Immature natural killer cell (primary cell): ENCODE measurements at regions not wholly inside any gene's neighbourhood (a gene's known extent, or its start where the extent isn't known, plus 50 kb on each side); places are given as distances from the start of the nearest gene placed in this dataset.

Source experiments
- DNase-seq, 3 donors: peaks; one replicate each; pipeline ENCODE4 v3.0.0; 2022; ENCODE audit warnings: mixed read lengths in 1 of 3
- H3K27ac Mint-ChIP-seq, 6 donors: one replicate each; pipeline ENCODE4 v1.8.0; 2020; ENCODE audit warnings: mixed read lengths in 6 of 6, mild to moderate bottlenecking in 5 of 6, inconsistent platforms in 4 of 6, moderate library complexity in 3 of 6
- H3K27me3 Mint-ChIP-seq, 3 donors: one replicate each; pipeline ENCODE4 v1.8.0; 2020 to 2021; ENCODE audit warnings: low read depth in 3 of 3, mild to moderate bottlenecking in 3 of 3, mixed read lengths in 3 of 3, moderate library complexity in 3 of 3, inconsistent platforms in 1 of 3
- H3K36me3 Mint-ChIP-seq, 3 donors: one replicate each; pipeline ENCODE4 v1.8.0; 2020; ENCODE audit warnings: mixed read lengths in 3 of 3, inconsistent platforms in 2 of 3, mild to moderate bottlenecking in 2 of 3
- H3K4me1 Mint-ChIP-seq, 2 donors: one replicate each; pipeline ENCODE4 v1.8.0; 2020; ENCODE audit warnings: inconsistent platforms in 2 of 2, mild to moderate bottlenecking in 2 of 2, mixed read lengths in 2 of 2, moderate library complexity in 1 of 2
- H3K4me3 Mint-ChIP-seq, 5 donors: one replicate each; pipeline ENCODE4 v1.8.0; 2020; ENCODE audit warnings: mild to moderate bottlenecking in 5 of 5, mixed read lengths in 5 of 5, inconsistent platforms in 3 of 5, moderate library complexity in 3 of 5
- H3K9me3 Mint-ChIP-seq, 6 donors: one replicate each; pipeline ENCODE4 v1.8.0; 2020; ENCODE audit warnings: mild to moderate bottlenecking in 6 of 6, mixed read lengths in 6 of 6, inconsistent platforms in 4 of 6, moderate library complexity in 3 of 6

DNA sequence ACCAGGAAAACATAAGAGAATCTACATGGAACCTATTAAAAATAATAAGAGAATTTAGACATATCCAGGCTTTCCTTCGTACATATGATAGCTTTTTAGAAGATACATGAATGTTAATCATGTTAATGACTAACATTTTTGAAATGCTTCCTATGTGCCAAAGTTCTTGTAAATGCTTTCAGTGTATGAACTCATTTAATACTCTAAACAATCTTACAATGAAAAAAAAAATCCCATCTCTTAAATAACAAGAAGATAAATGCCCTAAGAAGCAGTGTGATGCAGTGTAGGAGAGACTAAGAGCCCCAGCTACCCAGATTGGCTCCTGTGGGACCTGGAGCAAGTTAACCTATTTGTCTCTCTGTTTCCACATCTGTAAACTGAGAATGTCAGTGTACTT lies 220.4 kb upstream of the MYOCD start:
- no peak for DNase-seq
- Mint-ChIP-seq H3K9me3 (peaks cover 2 to 17% (median 8%) of the 10 kb centered on the region in 6 donors), H3K27me3 (peaks cover 0 to 3% (median 0%) of the 10 kb centered on the region in 3 donors), H3K36me3 (no peaks in the 10 kb centered on the region), H3K27ac (no peak overlapping the region), H3K4me3 (no peak overlapping the region), H3K4me1 (no peaks in the 10 kb centered on the region)

DNA sequence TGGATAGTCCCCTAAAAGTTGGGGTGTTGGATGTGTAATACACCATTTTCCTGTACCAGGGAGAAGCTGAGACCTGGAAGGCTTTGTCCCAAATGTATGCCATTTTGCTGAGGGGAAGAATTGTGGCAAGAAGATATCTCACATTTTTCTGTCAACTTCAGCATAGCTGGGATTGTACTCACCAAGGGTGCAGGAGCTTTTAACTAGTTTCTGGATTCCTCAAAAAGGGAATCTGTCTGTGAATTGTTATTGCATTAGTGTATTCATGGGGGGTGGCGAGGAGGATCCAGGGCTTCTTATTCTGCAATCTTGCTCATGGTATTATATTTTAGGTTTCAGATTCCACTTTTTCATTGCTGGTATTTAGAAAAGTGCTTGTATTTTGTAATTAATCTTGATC lies 208.2 kb upstream of the MYOCD start:
- Mint-ChIP-seq H3K27ac (no peak overlapping the region), H3K27me3 (peaks cover 0 to 5% (median 0%) of the 10 kb centered on the region in 3 donors), H3K4me1 (no peaks in the 10 kb centered on the region), H3K36me3 (peaks cover 0 to 5% (median 0%) of the 10 kb centered on the region in 3 donors), H3K9me3 (peaks cover 8 to 23% (median 16%) of the 10 kb centered on the region in 6 donors), H3K4me3 (no peak overlapping the region)
- DNase-seq, result no peak

DNA sequence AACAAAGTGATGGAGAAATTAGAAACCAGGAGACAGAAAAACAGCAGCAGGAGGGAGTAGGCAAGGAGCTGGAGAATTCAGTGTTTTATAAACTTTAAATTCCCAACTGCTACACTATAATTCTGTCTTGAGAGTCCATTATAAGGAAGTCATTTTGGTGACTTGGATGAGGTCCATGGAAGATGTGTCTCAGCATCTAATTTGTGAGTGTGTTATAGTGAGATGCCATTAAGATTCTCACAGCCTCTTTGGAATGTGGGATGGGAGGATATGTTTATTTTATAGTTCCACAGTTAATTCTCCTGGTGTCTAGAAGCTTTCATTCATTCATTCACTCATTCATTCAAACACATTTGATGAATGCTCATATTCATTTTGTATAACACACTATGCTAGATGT lies 206.0 kb upstream of the MYOCD start:
- Mint-ChIP-seq H3K4me1 (no peaks in the 10 kb centered on the region), H3K4me3 (no peak overlapping the region), H3K27ac (no peak overlapping the region), H3K9me3 (peaks cover 8 to 29% (median 20%) of the 10 kb centered on the region in 6 donors), H3K36me3 (peaks cover 0 to 5% (median 0%) of the 10 kb centered on the region in 3 donors), H3K27me3 (peaks cover 0 to 5% (median 0%) of the 10 kb centered on the region in 3 donors)
- DNase-seq, result no peak

DNA sequence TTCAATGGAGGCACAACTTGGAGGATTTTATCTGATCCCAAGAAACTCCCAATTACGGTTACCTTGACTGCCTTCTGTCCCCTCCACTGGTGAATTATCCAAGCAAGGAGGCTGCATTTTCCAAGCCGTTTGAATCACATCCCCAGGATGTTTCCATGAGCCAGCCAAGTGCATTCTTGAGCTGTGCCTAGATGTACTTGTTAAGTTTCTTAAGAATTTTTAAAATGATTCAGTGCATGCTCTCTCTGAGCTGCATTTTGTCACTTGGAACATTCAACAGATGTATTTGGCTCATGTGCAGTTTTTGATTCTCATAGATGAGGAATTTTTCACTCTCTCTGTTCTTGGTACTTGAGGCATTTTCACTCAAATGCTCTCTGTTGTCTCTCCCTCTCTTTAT lies 202.6 kb upstream of the MYOCD start:
- Mint-ChIP-seq H3K27ac (no peak overlapping the region), H3K27me3 (peaks cover 0 to 3% (median 1%) of the 10 kb centered on the region in 3 donors), H3K4me3 (no peak overlapping the region), H3K9me3 (peaks cover 0 to 23% (median 7%) of the 10 kb centered on the region in 6 donors), H3K36me3 (no peaks in the 10 kb centered on the region), H3K4me1 (no peaks in the 10 kb centered on the region)
- DNase-seq, result no peak

DNA sequence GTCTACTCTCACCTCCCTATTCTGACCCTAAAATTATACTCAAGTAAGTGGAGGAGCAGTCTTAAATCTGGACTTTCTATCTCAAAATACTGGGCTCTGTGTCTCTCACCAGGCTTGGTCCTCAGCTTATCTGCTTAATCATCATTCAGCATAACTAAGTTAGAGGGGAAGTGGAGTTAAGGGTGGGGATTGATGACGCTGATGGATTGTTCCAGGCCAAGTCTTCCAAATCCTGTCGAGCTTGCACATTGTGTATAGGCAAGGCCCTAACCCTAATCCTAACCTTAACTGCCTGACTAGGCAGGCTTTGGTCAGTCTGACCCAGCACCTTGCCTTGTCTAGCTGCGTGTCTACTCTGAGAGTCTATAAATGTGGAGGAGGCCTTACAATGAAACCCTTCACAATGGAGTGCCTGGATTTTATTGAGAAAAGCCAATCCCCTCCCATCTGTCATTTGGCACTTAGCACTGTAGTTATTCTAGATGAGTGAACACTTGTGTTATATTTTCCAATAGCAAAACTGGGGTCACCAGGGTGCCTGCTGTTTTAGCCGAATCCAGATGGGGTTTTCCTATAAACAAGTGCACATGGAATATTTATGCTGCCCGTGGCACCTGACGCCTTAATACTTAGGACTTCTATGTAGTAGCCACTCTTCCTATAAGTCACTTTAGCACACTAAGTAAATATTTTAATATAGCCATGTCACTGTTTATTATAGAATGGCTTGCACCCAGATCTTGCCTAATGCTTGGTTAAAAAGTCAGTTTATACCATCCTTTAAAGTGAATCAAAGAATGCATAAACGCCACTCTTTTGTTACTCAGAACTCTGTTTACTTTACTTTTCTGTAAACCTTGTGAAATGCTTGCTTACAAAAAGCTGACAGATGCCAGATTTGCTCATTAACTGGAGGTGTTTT lies 193.2 kb upstream of the MYOCD start:
- no peak for DNase-seq
- Mint-ChIP-seq H3K4me1 (no peaks in the 10 kb centered on the region), H3K27me3 (peaks cover 0 to 1% (median 0%) of the 10 kb centered on the region in 3 donors), H3K9me3 (peaks cover 0 to 26% (median 2%) of the 10 kb centered on the region in 6 donors), H3K36me3 (no peaks in the 10 kb centered on the region), H3K4me3 (no peak overlapping the region), H3K27ac (no peak overlapping the region)

DNA sequence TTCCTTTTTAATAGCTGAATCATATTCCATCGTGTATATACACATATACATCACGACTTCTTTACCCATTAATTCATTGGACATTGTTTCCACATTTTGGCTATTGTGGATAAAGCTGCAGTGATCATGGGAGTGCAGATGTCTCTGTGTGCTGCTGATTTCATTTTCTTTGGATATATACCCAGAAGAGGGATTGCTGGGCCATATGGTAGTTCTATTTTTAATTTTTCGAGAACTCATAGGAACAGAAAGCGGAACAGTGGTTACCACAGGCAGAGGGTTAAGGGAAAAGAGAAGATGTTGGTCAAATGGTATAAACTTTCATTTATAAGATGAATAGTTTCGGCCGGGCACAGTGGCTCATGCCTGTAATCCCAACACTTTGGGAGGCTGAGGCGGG lies 187.4 kb upstream of the MYOCD start:
- Mint-ChIP-seq H3K36me3 (no peaks in the 10 kb centered on the region), H3K4me1 (no peaks in the 10 kb centered on the region), H3K4me3 (no peak overlapping the region), H3K27me3 (peaks cover 0 to 4% (median 0%) of the 10 kb centered on the region in 3 donors), H3K9me3 (peaks cover 3 to 28% (median 6%) of the 10 kb centered on the region in 6 donors), H3K27ac (no peak overlapping the region)
- no peak for DNase-seq

DNA sequence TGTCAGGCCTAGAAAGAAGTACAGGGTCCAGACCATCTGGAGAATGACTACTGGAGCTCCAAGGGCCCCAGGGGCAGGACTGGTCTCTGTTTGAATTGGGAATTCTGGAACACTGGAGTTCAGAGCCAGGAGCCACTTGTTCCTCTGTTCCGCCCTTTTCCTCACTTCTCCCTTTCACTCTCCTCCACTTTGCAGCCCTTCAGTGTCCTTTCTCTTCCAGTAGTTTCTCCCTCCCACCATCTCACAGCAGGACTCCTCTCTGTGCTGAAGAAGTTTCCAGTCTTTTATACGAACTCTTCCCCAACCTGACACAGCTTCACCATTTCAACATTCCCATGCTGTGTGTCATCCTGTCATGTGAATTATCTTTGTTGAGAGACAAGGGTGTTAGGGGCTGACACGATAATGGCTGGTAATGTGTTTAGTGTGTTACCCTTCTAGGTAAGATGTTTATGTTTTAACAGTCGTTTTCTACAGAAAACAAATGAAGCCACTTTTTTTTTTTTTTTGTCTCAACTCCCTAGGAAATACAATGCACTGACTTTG lies 180.3 kb upstream of the MYOCD start:
- DNase-seq, result no peak
- Mint-ChIP-seq H3K36me3 (no peaks in the 10 kb centered on the region), H3K9me3 (peaks cover 3 to 16% (median 6%) of the 10 kb centered on the region in 6 donors), H3K27ac (no peak overlapping the region), H3K27me3 (no peaks in the 10 kb centered on the region), H3K4me3 (no peak overlapping the region), H3K4me1 (no peaks in the 10 kb centered on the region)

DNA sequence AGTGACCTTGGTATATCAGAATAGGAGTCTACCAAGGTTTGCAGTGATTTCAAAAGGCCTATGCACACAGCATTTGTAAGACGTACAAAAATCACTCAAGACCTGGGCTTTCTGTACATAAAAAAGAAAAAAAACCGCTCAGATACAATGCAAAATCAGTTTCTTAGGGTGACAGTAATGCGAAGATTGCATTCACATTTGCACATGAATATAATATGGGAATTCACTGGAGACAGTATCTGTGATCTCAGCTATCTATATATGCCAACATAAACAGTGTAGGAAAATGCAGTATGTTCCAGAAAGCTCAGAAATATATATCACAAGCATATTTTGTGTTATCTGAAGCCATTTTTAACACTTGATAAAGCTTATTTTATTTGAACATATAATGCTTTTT lies 176.4 kb upstream of the MYOCD start:
- Mint-ChIP-seq H3K27me3 (peaks cover 0 to 2% (median 1%) of the 10 kb centered on the region in 3 donors), H3K4me1 (no peaks in the 10 kb centered on the region), H3K27ac (no peak overlapping the region), H3K9me3 (peaks cover 0 to 12% (median 4%) of the 10 kb centered on the region in 6 donors), H3K4me3 (no peak overlapping the region), H3K36me3 (no peaks in the 10 kb centered on the region)
- DNase-seq, result no peak

DNA sequence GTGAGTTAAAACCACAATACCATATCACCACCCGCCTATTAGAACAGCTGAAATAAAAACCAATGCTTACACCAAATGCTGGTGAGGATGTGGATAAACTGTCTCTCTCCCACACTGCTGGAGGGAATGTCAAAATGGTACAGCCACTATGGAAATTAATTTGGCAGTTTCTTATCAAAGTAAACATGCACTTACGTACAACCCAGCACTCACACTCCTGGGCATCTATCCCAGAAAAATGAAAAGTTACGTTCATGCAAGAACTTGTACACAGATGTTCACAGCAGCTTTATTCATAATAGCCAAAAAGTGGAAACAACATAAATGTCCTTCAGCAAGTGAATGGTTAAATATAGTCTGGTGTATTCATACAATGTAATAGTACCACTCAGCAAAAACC lies 173.2 kb upstream of the MYOCD start:
- Mint-ChIP-seq H3K27ac (no peak overlapping the region), H3K27me3 (peaks cover 0 to 4% (median 1%) of the 10 kb centered on the region in 3 donors), H3K9me3 (peaks cover 1 to 12% (median 4%) of the 10 kb centered on the region in 6 donors), H3K4me1 (no peaks in the 10 kb centered on the region), H3K4me3 (no peak overlapping the region), H3K36me3 (no peaks in the 10 kb centered on the region)
- DNase-seq, result no peak

DNA sequence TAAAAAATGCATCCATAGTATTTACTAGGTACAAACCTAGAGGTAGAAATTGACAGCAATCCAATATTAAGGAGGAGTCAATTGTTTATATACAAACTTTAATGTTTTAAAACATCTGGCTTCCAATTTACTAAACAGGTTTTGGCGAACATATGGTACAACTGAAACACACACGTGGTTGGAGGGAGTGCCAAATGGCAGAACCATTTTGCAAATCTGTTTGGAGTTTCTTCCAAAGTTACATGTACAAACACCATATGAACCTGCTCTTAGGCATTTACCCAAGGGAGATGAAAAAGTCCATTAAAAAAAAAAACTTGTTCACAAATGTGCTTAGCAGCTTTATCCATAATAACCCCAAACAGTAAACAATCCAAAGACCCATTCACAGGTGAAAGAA lies 159.8 kb upstream of the MYOCD start:
- H3K9me3 Mint-ChIP-seq, result peaks cover 0 to 20% (median 6%) of the 10 kb centered on the region in 6 donors
- DNase-seq, result no peak
- no peaks in the 10 kb centered on the region for H3K4me1 Mint-ChIP-seq
- no peaks in the 10 kb centered on the region for H3K36me3 Mint-ChIP-seq
- no peak overlapping the region for H3K27ac Mint-ChIP-seq
- H3K4me3 Mint-ChIP-seq, result no peak overlapping the region
- H3K27me3 Mint-ChIP-seq, result peaks cover 0 to 1% (median 0%) of the 10 kb centered on the region in 3 donors

DNA sequence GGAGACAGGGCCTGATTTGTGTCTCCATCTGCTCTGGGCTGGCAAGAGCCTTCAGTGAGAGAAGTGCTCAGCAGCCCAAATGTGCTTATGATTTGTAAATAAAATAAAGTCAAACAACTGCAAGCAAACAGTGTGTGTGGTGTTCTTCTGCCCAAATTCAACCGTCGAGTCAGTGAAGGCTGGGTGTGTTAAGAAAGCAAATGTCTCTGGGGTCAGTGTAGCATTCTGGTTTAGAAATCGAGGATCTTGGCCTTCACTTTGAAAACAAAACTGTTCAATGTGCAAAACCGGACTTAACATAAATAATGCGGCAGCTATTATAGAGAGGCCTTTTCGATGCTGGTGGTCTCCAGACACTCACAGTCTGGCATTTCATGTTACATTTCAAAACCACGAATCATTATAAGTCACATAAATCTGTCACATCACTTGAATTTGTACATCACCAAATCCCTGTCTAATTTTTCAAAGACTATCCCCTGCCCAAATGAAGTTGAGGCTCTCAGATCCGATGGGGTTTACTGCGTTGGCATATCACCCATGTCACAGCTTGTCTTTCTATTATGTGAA lies 158.6 kb upstream of the MYOCD start:
- Mint-ChIP-seq H3K4me3 (no peak overlapping the region), H3K36me3 (no peaks in the 10 kb centered on the region), H3K9me3 (peaks cover 0 to 25% (median 6%) of the 10 kb centered on the region in 6 donors), H3K4me1 (no peaks in the 10 kb centered on the region), H3K27ac (no peak overlapping the region), H3K27me3 (peaks cover 0 to 1% (median 0%) of the 10 kb centered on the region in 3 donors)
- DNase-seq, result no peak

DNA sequence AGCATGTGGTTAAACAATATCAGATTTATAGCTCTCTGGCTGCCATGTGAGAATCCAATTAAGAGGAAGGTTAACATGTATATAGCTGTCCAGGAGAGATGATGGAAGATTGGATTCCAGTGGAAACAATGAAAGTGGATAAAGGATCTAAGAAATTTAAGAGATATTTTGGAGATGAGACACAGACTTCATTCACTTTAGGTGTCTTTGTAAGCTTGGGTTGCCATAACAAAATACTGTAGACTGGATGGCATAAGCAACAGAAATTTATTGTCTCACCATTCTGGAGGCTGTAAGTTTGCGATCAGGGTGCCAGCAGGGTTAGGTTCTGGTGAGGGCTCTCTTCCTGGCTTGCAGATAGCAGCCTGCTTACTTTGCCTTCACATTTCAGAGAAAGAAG lies 155.9 kb upstream of the MYOCD start:
- Mint-ChIP-seq H3K27ac (no peak overlapping the region), H3K9me3 (peaks cover 0 to 25% (median 2%) of the 10 kb centered on the region in 6 donors), H3K4me1 (no peaks in the 10 kb centered on the region), H3K27me3 (peaks cover 0 to 2% (median 1%) of the 10 kb centered on the region in 3 donors), H3K36me3 (no peaks in the 10 kb centered on the region), H3K4me3 (no peak overlapping the region)
- no peak for DNase-seq

DNA sequence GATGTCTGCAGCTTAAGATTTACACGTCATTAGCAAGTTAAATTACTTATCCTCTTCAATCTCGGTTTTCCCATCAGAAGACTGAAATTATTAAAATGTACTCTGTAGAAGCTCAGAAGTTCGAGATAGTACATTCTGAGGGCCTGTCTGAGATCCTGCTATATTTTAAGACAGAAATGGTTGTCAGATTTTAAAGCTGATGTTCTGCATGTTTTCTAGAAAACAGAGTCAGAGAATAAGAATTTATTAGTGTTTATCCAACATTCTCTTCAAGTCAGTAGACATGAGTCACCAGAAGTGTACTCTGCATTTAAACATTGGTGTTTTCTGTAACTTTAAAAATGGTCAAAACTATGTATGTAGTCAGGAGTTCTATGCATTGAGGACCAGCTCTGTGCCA lies 155.2 kb upstream of the MYOCD start:
- H3K27ac Mint-ChIP-seq, result no peak overlapping the region
- no peak for DNase-seq
- H3K36me3 Mint-ChIP-seq, result no peaks in the 10 kb centered on the region
- H3K4me1 Mint-ChIP-seq, result no peaks in the 10 kb centered on the region
- H3K4me3 Mint-ChIP-seq, result no peak overlapping the region
- peaks cover 0 to 2% (median 1%) of the 10 kb centered on the region in 3 donors for H3K27me3 Mint-ChIP-seq
- peaks cover 0 to 31% (median 4%) of the 10 kb centered on the region in 6 donors for H3K9me3 Mint-ChIP-seq
